IMR-90 (cell line): ENCODE measurements at regions not wholly inside any gene's neighbourhood (a gene's known extent, or its start where the extent isn't known, plus 50 kb on each side); places are given as distances from the start of the nearest gene placed in this dataset.

Experiments
- ATAC-seq: fragments of 200-7000 bp; cut with Tn5 transposase; 2 replicates; pipeline ENCODE4 v1.9.1; 2020; ENCODE audit warnings: low read depth, mild to moderate bottlenecking, moderate library complexity
- BruUV-seq: library from RNA; stranded (reverse); fragments of 400-500 nt; replicated peaks from 2 replicates; lab custom pipeline; 2021; lab: Mats Ljungman, UMichigan
- CTCF ChIA-PET: fragments of 300-600 bp; formaldehyde crosslinking; extraction: SDS; loops from one replicate; lab custom pipeline; 2021; ENCODE audit warnings: antibody characterized with exemption; lab: Yijun Ruan, JAX
- POLR2A ChIA-PET: fragments of 300-600 bp; sonication (Branson Sonifier 250); formaldehyde crosslinking; loops from one replicate; lab custom pipeline; 2022; ENCODE audit warnings: antibody characterized with exemption; ENCODE audit not compliant: unreplicated experiment; lab: Charles Lee
- DNase-seq: peaks from one replicate; pipeline ENCODE4 v3.0.0; 2013
- H2AFZ ChIP-seq: replicated peaks from 2 replicates; pipeline ENCODE3; 2013; ENCODE audit warnings: low read length, mild to moderate bottlenecking; ENCODE audit not compliant: poor library complexity
- H2AK5ac ChIP-seq: 2 replicates; pipeline ENCODE4 v1.6.1; 2013; ENCODE audit warnings: low read depth, low read length, inconsistent platforms
- H2AK9ac ChIP-seq: replicated peaks from 2 replicates; pipeline ENCODE3; 2013; ENCODE audit warnings: mild to moderate bottlenecking, low read depth, low read length, moderate library complexity; ENCODE audit not compliant: poor library complexity
- H2BK120ac ChIP-seq: 2 replicates; pipeline ENCODE4 v1.6.1; 2013; ENCODE audit warnings: low read depth, low read length, inconsistent platforms
- H2BK15ac ChIP-seq: 3 replicates; pipeline ENCODE4 v1.6.1; 2013; ENCODE audit warnings: low read depth, low read length, inconsistent platforms
- H2BK20ac ChIP-seq: 2 replicates; pipeline ENCODE4 v1.6.1; 2013; ENCODE audit warnings: low read depth, mild to moderate bottlenecking, inconsistent platforms, low read length, moderate library complexity
- H2BK5ac ChIP-seq: 2 replicates; pipeline ENCODE4 v1.6.1; 2013; ENCODE audit warnings: mild to moderate bottlenecking, low read depth, low read length, inconsistent platforms; ENCODE audit not compliant: poor library complexity, severe bottlenecking
- H3K14ac ChIP-seq: replicated peaks from 2 replicates; pipeline ENCODE4 v1.6.1; 2013; ENCODE audit warnings: low read depth, low read length, inconsistent platforms
- H3K18ac ChIP-seq: 2 replicates; pipeline ENCODE4 v1.6.1; 2013; ENCODE audit warnings: low read depth, low read length, control low read depth
- H3K23ac ChIP-seq: 2 replicates; pipeline ENCODE4 v1.6.1; 2013; ENCODE audit warnings: low read depth, low read length, inconsistent platforms
- H3K27ac ChIP-seq: 2 replicates; pipeline ENCODE4 v1.5.1; 2013; ENCODE audit warnings: mild to moderate bottlenecking, control low read depth, low read length; ENCODE audit not compliant: insufficient read depth
- H3K27me3 ChIP-seq: 2 replicates; pipeline ENCODE4 v1.6.1; 2013; ENCODE audit warnings: low read length; ENCODE audit not compliant: control insufficient read depth, insufficient read depth
- H3K36me3 ChIP-seq: 2 replicates; pipeline ENCODE4 v1.6.1; 2013; ENCODE audit warnings: low read length, mixed read lengths; ENCODE audit not compliant: control insufficient read depth, insufficient read depth
- H3K4ac ChIP-seq: 2 replicates; pipeline ENCODE4 v1.6.1; 2013; ENCODE audit warnings: low read depth, low read length, inconsistent platforms
- H3K4me1 ChIP-seq: 2 replicates; pipeline ENCODE4 v1.6.1; 2013; ENCODE audit warnings: low read length, mixed read lengths; ENCODE audit not compliant: control insufficient read depth, insufficient read depth
- H3K4me2 ChIP-seq: 2 replicates; pipeline ENCODE4 v1.6.1; 2013; ENCODE audit warnings: low read depth, mild to moderate bottlenecking, control low read depth, low read length, moderate library complexity
- H3K4me3 ChIP-seq: 2 replicates; pipeline ENCODE4 v1.5.1; 2013; ENCODE audit warnings: low read depth, mild to moderate bottlenecking, control low read depth, low read length, moderate library complexity; ENCODE audit not compliant: insufficient read depth
- H3K56ac ChIP-seq: 2 replicates; pipeline ENCODE4 v1.6.1; 2013; ENCODE audit warnings: low read length, inconsistent platforms; ENCODE audit not compliant: insufficient read depth; ENCODE audit errors: extremely low read depth
- H3K79me1 ChIP-seq, 2 experiments: 2 replicates each; pipeline ENCODE4 v1.6.1; 2013; ENCODE audit warnings: low read length in 2 of 2, inconsistent platforms in 1 of 2, low read depth in 1 of 2
- H3K9ac ChIP-seq: 2 replicates; pipeline ENCODE4 v1.6.1; 2013; ENCODE audit warnings: low read depth, low read length, control low read depth
- H3K9me1 ChIP-seq: 2 replicates; pipeline ENCODE4 v1.6.1; 2013; ENCODE audit warnings: low read length, inconsistent platforms; ENCODE audit not compliant: insufficient read depth
- H3K9me3 ChIP-seq: 2 replicates; pipeline ENCODE4 v1.6.1; 2013; ENCODE audit warnings: low read length; ENCODE audit not compliant: control insufficient read depth, insufficient read depth
- H4K20me1 ChIP-seq: 2 replicates; pipeline ENCODE4 v1.6.1; 2013; ENCODE audit warnings: low read length, inconsistent platforms; ENCODE audit not compliant: insufficient read depth
- H4K5ac ChIP-seq: 2 replicates; pipeline ENCODE4 v1.6.1; 2013; ENCODE audit warnings: mild to moderate bottlenecking, low read depth, low read length, control low read depth
- H4K8ac ChIP-seq, 2 experiments: 2 replicates each; pipeline ENCODE4 v1.6.1; 2013; ENCODE audit warnings: low read depth in 2 of 2, low read length in 2 of 2, control low read depth in 1 of 2, inconsistent platforms in 1 of 2
- H4K91ac ChIP-seq: 2 replicates; pipeline ENCODE4 v1.6.1; 2013; ENCODE audit warnings: low read depth, low read length, inconsistent platforms; ENCODE audit not compliant: insufficient read depth
- CEBPB ChIP-seq: IDR thresholded peaks from 2 replicates; pipeline ENCODE4 v1.6.1; 2012; ENCODE audit warnings: low read depth, low read length, improper control_type of control experiment
- CHD1 ChIP-seq: IDR thresholded peaks from 2 replicates; pipeline ENCODE4 v1.6.1; 2012; ENCODE audit warnings: low read depth, low read length, improper control_type of control experiment
- ELK1 ChIP-seq: fragments of 150-350 bp; IDR thresholded peaks from 2 replicates; pipeline ENCODE4 v1.6.1; 2016; ENCODE audit warnings: low read depth, mild to moderate bottlenecking, low read length, moderate library complexity, borderline replicate concordance
- FOS ChIP-seq: fragments of 150-350 bp; IDR thresholded peaks from 2 replicates; pipeline ENCODE4 v1.6.1; 2016; ENCODE audit warnings: low read depth, low read length
- MAZ ChIP-seq: IDR thresholded peaks from 2 replicates; pipeline ENCODE4 v1.6.1; 2012; ENCODE audit warnings: low read depth, mild to moderate bottlenecking, low read length, improper control_type of control experiment, moderate library complexity, borderline replicate concordance
- MXI1 ChIP-seq: IDR thresholded peaks from 2 replicates; pipeline ENCODE4 v1.6.1; 2012; ENCODE audit warnings: low read depth, mild to moderate bottlenecking, low read length, moderate library complexity, borderline replicate concordance
- NFE2L2 ChIP-seq: fragments of 150-350 bp; IDR thresholded peaks from 2 replicates; pipeline ENCODE4 v1.6.1; 2016; ENCODE audit warnings: low read depth, mild to moderate bottlenecking, low read length
- POLR2A ChIP-seq: IDR thresholded peaks from 2 replicates; pipeline ENCODE4 v1.6.1; 2012; ENCODE audit warnings: mild to moderate bottlenecking, low read depth, low read length
- RCOR1 ChIP-seq: IDR thresholded peaks from 2 replicates; pipeline ENCODE4 v1.6.1; 2012; ENCODE audit warnings: mild to moderate bottlenecking, low read length, improper control_type of control experiment; ENCODE audit not compliant: insufficient replicate concordance
- SMC3 ChIP-seq: fragments of 150-350 bp; IDR thresholded peaks from 2 replicates; pipeline ENCODE4 v1.6.1; 2016; ENCODE audit warnings: low read depth, mild to moderate bottlenecking, antibody characterized with exemption, low read length, moderate library complexity
- USF2 ChIP-seq: fragments of 150-350 bp; IDR thresholded peaks from 2 replicates; pipeline ENCODE4 v1.6.1; 2017; ENCODE audit warnings: mild to moderate bottlenecking, antibody characterized with exemption, low read length, low read depth
- WGBS, 2 experiments: methylation state at CpG; one replicate each; pipeline versions ENCODE4 v1.1.5 to v1.1.7; 2013; ENCODE audit warnings: missing lambda C conversion rate in 2 of 2; ENCODE audit not compliant: insufficient read length in 1 of 2; ENCODE audit errors: extremely low coverage in 2 of 2; 5-methylcytosine and 5-hydroxymethylcytosine counted together
- dilution Hi-C: fragments of 300-500 bp; cut with HindIII; formaldehyde crosslinking; loops from one replicate; pipeline ENCODE4 v1.14.3; 2018; ENCODE audit warnings: low sequenced_read_pairs; ENCODE audit not compliant: unreplicated experiment
- in situ Hi-C: fragments of 300-500 bp; cut with MboI; formaldehyde crosslinking; loops from 3 replicates; pipeline ENCODE4 v1.14.3; 2019; ENCODE audit warnings: low sequenced_read_pairs, inconsistent platforms, mixed read lengths
- intact Hi-C: fragments of 100-400 bp; cut with micrococcal nuclease; formaldehyde crosslinking; loops from 2 replicates; pipeline ENCODE4 v1.10.0; 2022

- no peak overlapping the region for H2BK120ac ChIP-seq
- H2AFZ ChIP-seq: no peak overlapping the region
- no peaks in the 10 kb centered on the region for H3K9me1 ChIP-seq
- DNase-seq: no peak
- H3K36me3 ChIP-seq: no peaks in the 10 kb centered on the region
- H3K27ac ChIP-seq: no peak overlapping the region
- peaks cover 7% of the 10 kb centered on the region; the same call in 1 of the 2 replicates for H3K9me3 ChIP-seq
- BruUV-seq: no TSS peak
- ChIA-PET CTCF (no interaction called here), POLR2A (no interaction called here)
- TF ChIP-seq MAZ (no peak), RCOR1 (no peak), CEBPB (no peak), NFE2L2 (no peak), USF2 (no peak), ELK1 (no peak), CHD1 (no peak), FOS (no peak), MXI1 (no peak), SMC3 (no peak), POLR2A (no peak)
- no peak overlapping the region for H2AK5ac ChIP-seq
- no peak overlapping the region for H2BK15ac ChIP-seq
- no peak overlapping the region for H2BK5ac ChIP-seq
- H3K23ac ChIP-seq: no peak overlapping the region
- H3K27me3 ChIP-seq: no peaks in the 10 kb centered on the region
- WGBS, 2 experiments: no CpG with 5 or more reads among the region's 7 CpGs
- dilution Hi-C loops (no loop called here), in situ Hi-C loops (no loop called here), intact Hi-C loops (no loop called here)
- no peak overlapping the region for H3K14ac ChIP-seq
- H2AK9ac ChIP-seq: no peak overlapping the region
- H4K20me1 ChIP-seq: no peaks in the 10 kb centered on the region
- no peak overlapping the region for H2BK20ac ChIP-seq
- no peaks in the 10 kb centered on the region for H3K79me1 ChIP-seq
- H3K18ac ChIP-seq: no peak overlapping the region
- H4K8ac ChIP-seq: no peak overlapping the region
- H4K5ac ChIP-seq: no peak overlapping the region
- no peak overlapping the region for H3K9ac ChIP-seq
- ATAC-seq: no peak
- no peak overlapping the region for H3K4me2 ChIP-seq
- H3K4me1 ChIP-seq: no peaks in the 10 kb centered on the region
- no peak overlapping the region for H3K56ac ChIP-seq
- H3K4me3 ChIP-seq: no peak overlapping the region
- no peak overlapping the region for H3K4ac ChIP-seq
- no peak overlapping the region for H4K91ac ChIP-seq
Measured at GRCh38 chr9:1221298-1221697, 171.1 kb downstream of the DMRT2 start.
